ENCODE measurements at regions not wholly inside any gene's neighbourhood (a gene's known extent, or its start where the extent isn't known, plus 50 kb on each side); places are given as distances from the start of the nearest gene placed in this dataset.
A peak's percentile ranks its signal among the peaks of the same experiment; 100 is the strongest.

GRCh38 chr21:24118738-24119459, 1488.4 kb downstream of the MRPL39 start:
- peak; percentile 16 for DNase-seq (ENCODE audit: low read depth)

GRCh38 chr21:24115141-24115540, 1492.1 kb downstream of the MRPL39 start:
- no peak for DNase-seq (ENCODE audit: low read depth)

- DNase-seq (ENCODE audit: low read depth): no peak
Observed at GRCh38 chr21:24112020-24112419, 1495.3 kb downstream of the MRPL39 start.

GRCh38 chr21:24110846-24111245, 1496.4 kb downstream of the MRPL39 start:
- no peak for DNase-seq (ENCODE audit: low read depth)

GRCh38 chr21:24097181-24097580, 1510.1 kb downstream of the MRPL39 start:
- no peak for DNase-seq (ENCODE audit: low read depth)

- DNase-seq (ENCODE audit: low read depth): no peak
Observed at GRCh38 chr21:24096651-24097050, 1510.6 kb downstream of the MRPL39 start.

GRCh38 chr21:24093032-24093431, 1514.2 kb downstream of the MRPL39 start:
- DNase-seq (ENCODE audit: low read depth): no peak

- no peak for DNase-seq (ENCODE audit: low read depth)
Observed at GRCh38 chr21:24076179-24076578, 1531.1 kb downstream of the MRPL39 start.

- DNase-seq (ENCODE audit: low read depth): no peak
Observed at GRCh38 chr21:24055696-24056095, 1551.6 kb downstream of the MRPL39 start.

GRCh38 chr21:24050231-24050630, 1557.0 kb downstream of the MRPL39 start:
- no peak for DNase-seq (ENCODE audit: low read depth)

- DNase-seq (ENCODE audit: low read depth): no peak
Observed at GRCh38 chr21:24046829-24047443, 1560.3 kb downstream of the MRPL39 start.

GRCh38 chr21:24045775-24046215, 1561.5 kb downstream of the MRPL39 start:
- DNase-seq (ENCODE audit: low read depth): peak; percentile 94

GRCh38 chr21:24045373-24045772, 1561.9 kb downstream of the MRPL39 start:
- DNase-seq (ENCODE audit: low read depth): no peak

GRCh38 chr21:24042687-24043086, 1564.6 kb downstream of the MRPL39 start:
- DNase-seq (ENCODE audit: low read depth): no peak

GRCh38 chr21:24032709-24033232, 1574.5 kb downstream of the MRPL39 start:
- no peak for DNase-seq (ENCODE audit: low read depth)

GRCh38 chr21:24027396-24027795, 1579.9 kb downstream of the MRPL39 start:
- DNase-seq (ENCODE audit: low read depth): no peak

GRCh38 chr21:24025101-24025500, 1582.2 kb downstream of the MRPL39 start:
- DNase-seq (ENCODE audit: low read depth): no peak

- no peak for DNase-seq (ENCODE audit: low read depth)
Observed at GRCh38 chr21:24023936-24024335, 1583.3 kb downstream of the MRPL39 start.

- no peak for DNase-seq (ENCODE audit: low read depth)
Observed at GRCh38 chr21:24023402-24023801, 1583.9 kb downstream of the MRPL39 start.

GRCh38 chr21:24014381-24014780, 1592.9 kb downstream of the MRPL39 start:
- DNase-seq (ENCODE audit: low read depth): no peak

GRCh38 chr21:24011087-24011486, 1596.2 kb downstream of the MRPL39 start:
- no peak for DNase-seq (ENCODE audit: low read depth)

- no peak for DNase-seq (ENCODE audit: low read depth)
Observed at GRCh38 chr21:24007592-24007991, 1599.7 kb downstream of the MRPL39 start.

GRCh38 chr21:23986987-23987386, 1620.3 kb downstream of the MRPL39 start:
- DNase-seq (ENCODE audit: low read depth): no peak

- no peak for DNase-seq (ENCODE audit: low read depth)
Observed at GRCh38 chr21:23986214-23986613, 1621.1 kb downstream of the MRPL39 start.
